Retinal pigment epithelial cell (primary cell): ENCODE measurements at regions not wholly inside any gene's neighbourhood (a gene's known extent, or its start where the extent isn't known, plus 50 kb on each side); places are given as distances from the start of the nearest gene placed in this dataset.

ENCODE experiments used
- DNase-seq: peaks from one replicate; pipeline ENCODE4 v3.0.0-alpha.2; 2010; ENCODE audit warnings: low read depth
- H3K4me3 ChIP-seq: 2 replicates; pipeline ENCODE4 v1.5.1; 2011; ENCODE audit warnings: mild to moderate bottlenecking, low read length, control low read depth, moderate library complexity
- CTCF ChIP-seq: conservative IDR thresholded peaks from 2 replicates; pipeline ENCODE4 v1.5.1; 2011; ENCODE audit warnings: low read depth, low read length, control low read depth, inconsistent platforms

GRCh38 chr3:88000853-88001252, 58.0 kb downstream of the CGGBP1 start:
- DNase-seq = no peak

GRCh38 chr3:87997966-87998365, 60.8 kb downstream of the CGGBP1 start:
- H3K4me3 ChIP-seq = no peak overlapping the region
- DNase-seq = no peak
- no peak for TF ChIP-seq CTCF

More at GRCh38 chr3:88000853-88001252, 58.0 kb downstream of the CGGBP1 start:
- no peak for TF ChIP-seq CTCF
- peak overlapping the region; percentile 34 for H3K4me3 ChIP-seq

GRCh38 chr3:87997298-87997697, 61.5 kb downstream of the CGGBP1 start:
- DNase-seq = no peak
- TF ChIP-seq CTCF = no peak
- no peak overlapping the region for H3K4me3 ChIP-seq

- no peak for DNase-seq
- TF ChIP-seq CTCF = no peak
- H3K4me3 ChIP-seq = no peak overlapping the region
Observed at GRCh38 chr3:87996882-87997281, 61.9 kb downstream of the CGGBP1 start.

GRCh38 chr3:87993566-87993965, 65.2 kb downstream of the CGGBP1 start:
- H3K4me3 ChIP-seq = no peak overlapping the region
- TF ChIP-seq CTCF = no peak
- DNase-seq = no peak

- DNase-seq = no peak
- no peak overlapping the region for H3K4me3 ChIP-seq
- TF ChIP-seq CTCF = no peak
Observed at GRCh38 chr3:87987952-87988351, 70.9 kb downstream of the CGGBP1 start.

- no peak for DNase-seq
Observed at GRCh38 chr3:87982421-87982820, 76.4 kb downstream of the CGGBP1 start.

More at GRCh38 chr3:87982421-87982820, 76.4 kb downstream of the CGGBP1 start:
- no peak overlapping the region for H3K4me3 ChIP-seq
- no peak for TF ChIP-seq CTCF
